RWPE2 (cell line): ENCODE measurements at regions not wholly inside any gene's neighbourhood (a gene's known extent, or its start where the extent isn't known, plus 50 kb on each side); places are given as distances from the start of the nearest gene placed in this dataset.
"Not testable (repeated sequence)": the region's sequence is repeated elsewhere in the genome, so short reads cannot be mapped to it uniquely, and the experiment has no call there.

Experiments used
- ATAC-seq: fragments of 200-7000 bp; cut with Tn5 transposase; 3 replicates; pipeline ENCODE4 v1.9.1; 2021; ENCODE audit warnings: low read depth
- DNase-seq: peaks from one replicate; pipeline ENCODE4 v3.0.0-alpha.2; 2020; ENCODE audit warnings: low spot score
- H3K27ac ChIP-seq: fragments of 450-650 bp; 2 replicates; pipeline ENCODE4 v1.5.1; 2017; ENCODE audit warnings: mild to moderate bottlenecking; ENCODE audit not compliant: poor library complexity, severe bottlenecking
- H3K27me3 ChIP-seq: fragments of 250-450 bp; sonication (Bioruptor Pico); 2 replicates; pipeline ENCODE4 v1.5.1; 2021; ENCODE audit warnings: mild to moderate bottlenecking, moderate library complexity; ENCODE audit not compliant: insufficient read depth, poor library complexity, severe bottlenecking
- H3K36me3 ChIP-seq: fragments of 250-450 bp; sonication (Bioruptor Pico); 2 replicates; pipeline ENCODE4 v1.5.1; 2020; ENCODE audit warnings: low read depth, mild to moderate bottlenecking, moderate library complexity
- H3K4me1 ChIP-seq: fragments of 250-450 bp; sonication (Bioruptor Pico); 2 replicates; pipeline ENCODE4 v1.5.1; 2021; ENCODE audit warnings: mild to moderate bottlenecking, moderate library complexity; ENCODE audit not compliant: insufficient read depth, poor library complexity, severe bottlenecking
- H3K4me3 ChIP-seq: fragments of 250-450 bp; sonication (Bioruptor Pico); 2 replicates; pipeline ENCODE4 v1.5.1; 2021; ENCODE audit warnings: mild to moderate bottlenecking, moderate library complexity; ENCODE audit not compliant: severe bottlenecking
- H3K9me3 ChIP-seq: fragments of 250-450 bp; sonication (Bioruptor Pico); 2 replicates; pipeline ENCODE4 v1.5.1; 2021; ENCODE audit warnings: mild to moderate bottlenecking, moderate library complexity; ENCODE audit not compliant: severe bottlenecking
- CTCF ChIP-seq: fragments of 450-650 bp; IDR thresholded peaks from one replicate; pipeline ENCODE4 v1.5.1; 2017; ENCODE audit warnings: mild to moderate bottlenecking, moderate library complexity; ENCODE audit not compliant: poor library complexity, severe bottlenecking

GRCh38 chr6:137552146-137552545 is 58.0 kb upstream of the OLIG3 start:
- Histone ChIP-seq H3K27me3 (no peaks in the 10 kb centered on the region), H3K36me3 (no peaks in the 10 kb centered on the region), H3K4me3 (no peak overlapping the region), H3K27ac (no peak overlapping the region), H3K9me3 (no peaks in the 10 kb centered on the region), H3K4me1 (no peaks in the 10 kb centered on the region)
- ATAC-seq (no peak), DNase-seq (no peak)
- TF ChIP-seq CTCF: no peak

- no peaks in the 10 kb centered on the region for H3K27me3 ChIP-seq
- no peak overlapping the region for H3K4me3 ChIP-seq
- H3K36me3 ChIP-seq: no peaks in the 10 kb centered on the region
- no peak for TF ChIP-seq CTCF
- H3K4me1 ChIP-seq: no peaks in the 10 kb centered on the region
- H3K9me3 ChIP-seq: no peaks in the 10 kb centered on the region
- no peak overlapping the region for H3K27ac ChIP-seq
- DNase-seq (no peak), ATAC-seq (no peak)
Observed at GRCh38 chr6:137552809-137553208, 58.6 kb upstream of the OLIG3 start.

- not testable (repeated sequence) for H3K27ac ChIP-seq, H3K9me3 ChIP-seq, ATAC-seq, H3K27me3 ChIP-seq, DNase-seq, H3K4me3 ChIP-seq, H3K36me3 ChIP-seq, H3K4me1 ChIP-seq
Observed at GRCh38 chr6:137559521-137560183, 65.5 kb upstream of the OLIG3 start.

GRCh38 chr6:137560184-137560563 is 66.0 kb upstream of the OLIG3 start:
- Histone ChIP-seq H3K9me3 (no peaks in the 10 kb centered on the region), H3K4me1 (no peaks in the 10 kb centered on the region), H3K27me3 (peaks cover 4% of the 10 kb centered on the region), H3K4me3 (no peak overlapping the region), H3K36me3 (no peaks in the 10 kb centered on the region), H3K27ac (no peak overlapping the region)
- TF ChIP-seq CTCF: no peak
- DNase-seq: no peak
- ATAC-seq: no peak

- no peak for ATAC-seq
Observed at GRCh38 chr6:137568067-137568466, 73.9 kb upstream of the OLIG3 start.

More at GRCh38 chr6:137568067-137568466, 73.9 kb upstream of the OLIG3 start:
- H3K4me1 ChIP-seq: no peaks in the 10 kb centered on the region
- H3K27me3 ChIP-seq: peaks cover 13% of the 10 kb centered on the region
- no peak overlapping the region for H3K27ac ChIP-seq
- no peak for TF ChIP-seq CTCF
- H3K4me3 ChIP-seq: no peak overlapping the region
- no peak for DNase-seq
- no peaks in the 10 kb centered on the region for H3K36me3 ChIP-seq
- no peaks in the 10 kb centered on the region for H3K9me3 ChIP-seq
